KMS-11 (cell line): ENCODE measurements at regions not wholly inside any gene's neighbourhood (a gene's known extent, or its start where the extent isn't known, plus 50 kb on each side); places are given as distances from the start of the nearest gene placed in this dataset.

Experiments used
- H2AFZ ChIP-seq: fragments of 200-600 bp; sonication (generic); 2 replicates; pipeline ENCODE4 v1.6.1; 2016; ENCODE audit warnings: antibody characterized with exemption, mixed run types, low read depth
- H3K27ac ChIP-seq: fragments of 200-600 bp; sonication (generic); 2 replicates; pipeline ENCODE4 v1.6.1; 2016; ENCODE audit warnings: mild to moderate bottlenecking, mixed run types
- H3K27me3 ChIP-seq: fragments of 200-600 bp; sonication (generic); 2 replicates; pipeline ENCODE4 v1.6.1; 2017; ENCODE audit warnings: mild to moderate bottlenecking, low read depth, mixed run types, moderate library complexity; ENCODE audit not compliant: insufficient read depth
- H3K36me3 ChIP-seq: fragments of 200-600 bp; sonication (generic); 2 replicates; pipeline ENCODE4 v1.6.1; 2017; ENCODE audit warnings: mild to moderate bottlenecking, mixed run types; ENCODE audit not compliant: insufficient read depth
- H3K4me1 ChIP-seq: fragments of 200-600 bp; sonication (generic); 2 replicates; pipeline ENCODE4 v1.6.1; 2016; ENCODE audit warnings: mild to moderate bottlenecking, low read depth, mixed run types; ENCODE audit not compliant: poor library complexity, severe bottlenecking
- H3K4me2 ChIP-seq: fragments of 200-600 bp; sonication (generic); 2 replicates; pipeline ENCODE4 v1.7.0; 2016; ENCODE audit warnings: mild to moderate bottlenecking, mixed run types
- H3K4me3 ChIP-seq: fragments of 200-600 bp; sonication (generic); IDR thresholded peaks from 2 replicates; pipeline ENCODE4 v1.6.1; 2017; ENCODE audit warnings: low read depth, low read length, mixed read lengths; ENCODE audit not compliant: insufficient read depth
- H3K79me2 ChIP-seq: fragments of 200-600 bp; sonication (generic); 2 replicates; pipeline ENCODE4 v1.6.1; 2016; ENCODE audit warnings: low read depth, mixed run types; ENCODE audit not compliant: insufficient read depth
- H3K9ac ChIP-seq: fragments of 200-600 bp; sonication (generic); 2 replicates; pipeline ENCODE4 v1.6.1; 2016; ENCODE audit warnings: mild to moderate bottlenecking, mixed run types
- H4K20me1 ChIP-seq: fragments of 200-600 bp; sonication (generic); 2 replicates; pipeline ENCODE4 v1.6.1; 2016; ENCODE audit warnings: mild to moderate bottlenecking, mixed run types; ENCODE audit not compliant: insufficient read depth
- TF ChIP-seq, protein P1 (sequence below): fragments of 200-600 bp; sonication (generic); conservative IDR thresholded peaks from 2 replicates; pipeline ENCODE4 v1.6.1; 2017; ENCODE audit warnings: low read depth, mild to moderate bottlenecking, antibody characterized with exemption, low read length, moderate library complexity, mixed read lengths

DNA sequence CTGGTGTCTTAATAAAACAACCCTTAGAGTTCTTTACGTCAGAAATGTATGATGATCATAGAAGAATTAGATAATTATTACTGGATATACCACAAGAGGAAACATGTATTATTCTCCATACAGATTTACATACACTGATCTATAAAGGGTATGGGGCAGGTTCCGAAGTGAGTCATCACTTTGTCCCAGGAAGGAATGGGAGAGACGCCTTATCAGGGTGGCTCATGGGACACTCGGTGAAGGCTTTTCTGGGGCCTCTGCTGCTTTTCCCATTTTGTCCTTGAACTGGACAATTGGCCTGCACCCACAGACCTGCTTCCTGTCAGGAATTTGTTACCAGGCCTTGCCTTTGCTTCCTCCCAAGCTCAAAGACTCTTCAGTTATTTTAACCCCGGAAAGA is 233.8 kb upstream of the RUNX1 start:
- Histone ChIP-seq H3K9ac (no peak overlapping the region), H3K79me2 (no peaks in the 10 kb centered on the region), H3K36me3 (no peaks in the 10 kb centered on the region), H3K4me3 (no peak overlapping the region), H3K4me2 (no peak overlapping the region), H3K4me1 (no peaks in the 10 kb centered on the region), H3K27me3 (no peaks in the 10 kb centered on the region), H2AFZ (no peak overlapping the region), H3K27ac (no peak overlapping the region), H4K20me1 (no peaks in the 10 kb centered on the region)
- TF ChIP-seq, protein P1, sequence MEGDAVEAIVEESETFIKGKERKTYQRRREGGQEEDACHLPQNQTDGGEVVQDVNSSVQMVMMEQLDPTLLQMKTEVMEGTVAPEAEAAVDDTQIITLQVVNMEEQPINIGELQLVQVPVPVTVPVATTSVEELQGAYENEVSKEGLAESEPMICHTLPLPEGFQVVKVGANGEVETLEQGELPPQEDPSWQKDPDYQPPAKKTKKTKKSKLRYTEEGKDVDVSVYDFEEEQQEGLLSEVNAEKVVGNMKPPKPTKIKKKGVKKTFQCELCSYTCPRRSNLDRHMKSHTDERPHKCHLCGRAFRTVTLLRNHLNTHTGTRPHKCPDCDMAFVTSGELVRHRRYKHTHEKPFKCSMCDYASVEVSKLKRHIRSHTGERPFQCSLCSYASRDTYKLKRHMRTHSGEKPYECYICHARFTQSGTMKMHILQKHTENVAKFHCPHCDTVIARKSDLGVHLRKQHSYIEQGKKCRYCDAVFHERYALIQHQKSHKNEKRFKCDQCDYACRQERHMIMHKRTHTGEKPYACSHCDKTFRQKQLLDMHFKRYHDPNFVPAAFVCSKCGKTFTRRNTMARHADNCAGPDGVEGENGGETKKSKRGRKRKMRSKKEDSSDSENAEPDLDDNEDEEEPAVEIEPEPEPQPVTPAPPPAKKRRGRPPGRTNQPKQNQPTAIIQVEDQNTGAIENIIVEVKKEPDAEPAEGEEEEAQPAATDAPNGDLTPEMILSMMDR: no peak

DNA sequence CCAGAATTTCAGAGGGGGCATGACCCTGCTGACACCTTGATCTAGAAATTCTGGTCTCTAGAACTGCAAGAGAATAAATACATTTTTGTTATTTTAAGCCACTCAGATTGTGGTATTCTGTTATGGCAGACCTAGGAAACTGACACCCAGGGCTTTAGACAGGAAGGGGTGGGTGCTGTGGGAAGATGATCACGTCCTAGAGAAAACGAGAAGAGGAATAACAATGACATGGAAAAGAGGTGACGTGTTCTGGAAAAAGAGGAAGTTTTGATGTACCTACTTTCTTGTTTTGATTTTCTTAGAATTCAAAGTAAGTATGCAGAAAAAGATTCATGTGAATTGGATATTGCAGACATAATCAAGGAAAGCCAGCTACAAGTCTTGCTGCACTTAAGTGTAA is 232.9 kb upstream of the RUNX1 start:
- Histone ChIP-seq H4K20me1 (no peaks in the 10 kb centered on the region), H2AFZ (no peak overlapping the region), H3K4me3 (no peak overlapping the region), H3K4me1 (no peaks in the 10 kb centered on the region), H3K27ac (no peak overlapping the region), H3K27me3 (no peaks in the 10 kb centered on the region), H3K79me2 (no peaks in the 10 kb centered on the region), H3K36me3 (no peaks in the 10 kb centered on the region), H3K9ac (no peak overlapping the region), H3K4me2 (no peak overlapping the region)
- TF ChIP-seq, protein P1: no peak

DNA sequence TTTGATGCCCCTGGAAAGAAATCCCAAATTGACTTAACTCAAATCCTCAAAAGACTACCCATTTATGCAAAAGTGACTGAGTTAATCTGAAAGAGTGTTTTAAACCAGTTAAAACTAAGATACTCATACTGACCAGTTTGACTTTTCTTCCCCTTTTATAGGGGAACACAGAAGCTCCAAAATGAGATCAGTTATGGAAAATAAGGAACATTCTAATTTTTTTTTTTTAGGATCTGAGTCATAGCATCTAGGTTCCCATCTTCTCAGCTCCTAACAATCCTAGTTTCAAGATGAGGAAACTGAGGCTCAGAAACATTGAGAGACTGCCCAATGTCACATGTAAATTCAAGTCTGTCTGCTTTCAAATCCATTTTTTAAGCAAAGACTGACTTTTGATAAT is 231.1 kb upstream of the RUNX1 start:
- Histone ChIP-seq H3K27ac (no peak overlapping the region), H3K9ac (no peak overlapping the region), H3K4me3 (no peak overlapping the region), H3K79me2 (no peaks in the 10 kb centered on the region), H3K4me1 (no peaks in the 10 kb centered on the region), H2AFZ (no peak overlapping the region), H3K27me3 (no peaks in the 10 kb centered on the region), H3K36me3 (no peaks in the 10 kb centered on the region), H3K4me2 (no peak overlapping the region), H4K20me1 (no peaks in the 10 kb centered on the region)
- TF ChIP-seq, protein P1: no peak

DNA sequence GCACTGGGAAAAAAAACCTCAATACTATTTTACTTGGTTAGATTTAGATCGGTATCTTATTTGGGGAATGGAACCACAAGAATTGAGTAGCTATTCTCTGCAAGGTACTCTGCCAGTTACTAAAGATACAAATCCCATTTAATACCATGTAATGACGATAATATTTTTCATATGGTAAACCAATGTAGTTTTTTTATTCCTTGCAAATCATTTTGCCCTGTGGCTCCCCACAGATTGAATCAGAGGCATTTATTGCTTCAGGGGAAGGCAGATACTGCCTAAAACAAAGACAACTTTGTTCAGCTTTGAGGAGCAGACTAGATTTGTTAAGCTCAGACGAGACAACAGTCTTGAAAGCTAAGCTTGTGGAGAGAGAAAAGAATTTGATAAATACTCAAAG is 226.7 kb upstream of the RUNX1 start:
- H3K9ac ChIP-seq: no peak overlapping the region
- H3K79me2 ChIP-seq: no peaks in the 10 kb centered on the region
- TF ChIP-seq, protein P1: no peak
- H3K27me3 ChIP-seq: no peaks in the 10 kb centered on the region
- H3K4me2 ChIP-seq: no peak overlapping the region
- no peak overlapping the region for H2AFZ ChIP-seq
- no peak overlapping the region for H3K27ac ChIP-seq
- H3K36me3 ChIP-seq: no peaks in the 10 kb centered on the region
- H4K20me1 ChIP-seq: no peaks in the 10 kb centered on the region
- H3K4me3 ChIP-seq: no peak overlapping the region
- H3K4me1 ChIP-seq: no peaks in the 10 kb centered on the region

GRCh38 chr21:35274923-35275322 is 225.8 kb upstream of the RUNX1 start:
- Histone ChIP-seq H3K27ac (no peak overlapping the region), H3K79me2 (no peaks in the 10 kb centered on the region), H4K20me1 (no peaks in the 10 kb centered on the region), H3K36me3 (no peaks in the 10 kb centered on the region), H2AFZ (no peak overlapping the region), H3K4me2 (no peak overlapping the region), H3K4me1 (no peaks in the 10 kb centered on the region), H3K4me3 (no peak overlapping the region), H3K27me3 (no peaks in the 10 kb centered on the region), H3K9ac (no peak overlapping the region)
- TF ChIP-seq, protein P1: no peak
